HepG2 (cell line): ENCODE measurements at regions not wholly inside any gene's neighbourhood (a gene's known extent, or its start where the extent isn't known, plus 50 kb on each side); places are given as distances from the start of the nearest gene placed in this dataset.
A peak's percentile ranks its signal among the peaks of the same experiment; 100 is the strongest.

ENCODE experiments used
- ARNT ChIP-seq: fragments of 450-650 bp; IDR thresholded peaks from 2 replicates; pipeline ENCODE4 v1.6.1; 2017
- ATAD3A ChIP-seq: sonication (generic); formaldehyde crosslinking; IDR thresholded peaks from 2 replicates; pipeline ENCODE4 v1.4.0; 2020; ENCODE audit warnings: missing genetic modification reagents
- ATF1 ChIP-seq: IDR thresholded peaks from 2 replicates; pipeline ENCODE4 v1.6.1; 2016; ENCODE audit warnings: mild to moderate bottlenecking, control low read depth
- ATF7-NPFF ChIP-seq: sonication (generic); formaldehyde crosslinking; IDR thresholded peaks from 2 replicates; pipeline ENCODE4 v1.8.1; 2023; ENCODE audit warnings: mild to moderate bottlenecking, low read depth, missing genetic modification reagents, moderate library complexity
- ELF1 ChIP-seq: sonication (generic); formaldehyde crosslinking; IDR thresholded peaks from 2 replicates; pipeline ENCODE4 v1.4.0; 2020; ENCODE audit warnings: missing genetic modification reagents
- FIP1L1 ChIP-seq: fragments of 200-400 bp; formaldehyde crosslinking; IDR thresholded peaks from 2 replicates; pipeline ENCODE4 v1.6.1; 2018; ENCODE audit warnings: low read depth, mild to moderate bottlenecking, low read length, moderate library complexity, borderline replicate concordance; ENCODE audit not compliant: insufficient read depth
- HNRNPH1 ChIP-seq: fragments of 200-400 bp; formaldehyde crosslinking; optimal IDR thresholded peaks from 2 replicates; pipeline ENCODE3; 2017; ENCODE audit warnings: mild to moderate bottlenecking, low read depth, low read length
- REL ChIP-seq: sonication (generic); formaldehyde crosslinking; conservative IDR thresholded peaks from 2 replicates; pipeline ENCODE4 v1.8.0; 2022; ENCODE audit warnings: mild to moderate bottlenecking, missing genetic modification reagents, moderate library complexity
- SNAPC2 ChIP-seq: sonication (generic); formaldehyde crosslinking; IDR thresholded peaks from 2 replicates; pipeline ENCODE4 v1.8.1; 2022; ENCODE audit warnings: mild to moderate bottlenecking, missing genetic modification reagents
- SP1 ChIP-seq, 2 experiments: fragments of 450-650 bp in 1 of 2; sonication (generic) in 1 of 2; formaldehyde crosslinking in 1 of 2; IDR thresholded peaks; 2 replicates each; pipeline versions ENCODE4 v1.4.0 to v1.6.1; 2016 to 2020; ENCODE audit warnings: missing genetic modification reagents in 1 of 2
- SRSF1 ChIP-seq: fragments of 200-400 bp; formaldehyde crosslinking; optimal IDR thresholded peaks from 2 replicates; pipeline ENCODE3; 2017; ENCODE audit warnings: mild to moderate bottlenecking, low read depth, low read length, moderate library complexity
- STAG1 ChIP-seq: sonication (generic); formaldehyde crosslinking; IDR thresholded peaks from 2 replicates; pipeline ENCODE4 v1.4.0; 2020; ENCODE audit warnings: missing genetic modification reagents
- TBX2 ChIP-seq: sonication (generic); formaldehyde crosslinking; IDR thresholded peaks from 2 replicates; pipeline ENCODE4 v1.5.0; 2020; ENCODE audit warnings: missing genetic modification reagents, mild to moderate bottlenecking, borderline replicate concordance
- TCF7L2 ChIP-seq: IDR thresholded peaks from 2 replicates; pipeline ENCODE4 v1.6.1; 2011; ENCODE audit warnings: mild to moderate bottlenecking, low read depth, low read length, moderate library complexity
- ZBTB8A ChIP-seq: sonication (generic); formaldehyde crosslinking; IDR thresholded peaks from 2 replicates; pipeline ENCODE4 v1.4.0; 2020; ENCODE audit warnings: mild to moderate bottlenecking, low read depth, missing genetic modification reagents, borderline replicate concordance
- ZNF3 ChIP-seq: IDR thresholded peaks from 2 replicates; pipeline ENCODE4 v1.7.0; 2017; ENCODE audit warnings: inconsistent platforms
- ZNF44 ChIP-seq: sonication (generic); formaldehyde crosslinking; IDR thresholded peaks from 2 replicates; pipeline ENCODE4 v1.5.1; 2020; ENCODE audit warnings: mild to moderate bottlenecking, missing genetic modification reagents
- ZNF556 ChIP-seq: sonication (generic); formaldehyde crosslinking; IDR thresholded peaks from 2 replicates; pipeline ENCODE4 v1.4.0; 2020; ENCODE audit warnings: mild to moderate bottlenecking, missing genetic modification reagents, borderline replicate concordance
- ZNF720 ChIP-seq: sonication (generic); formaldehyde crosslinking; IDR thresholded peaks from 2 replicates; pipeline ENCODE4 v1.4.0; 2020; ENCODE audit warnings: missing genetic modification reagents
- ZNF737 ChIP-seq: sonication (generic); formaldehyde crosslinking; IDR thresholded peaks from 2 replicates; pipeline ENCODE4 v1.5.0; 2020; ENCODE audit warnings: missing genetic modification reagents, mild to moderate bottlenecking, borderline replicate concordance
- ZSCAN20 ChIP-seq: sonication (generic); formaldehyde crosslinking; IDR thresholded peaks from 2 replicates; pipeline ENCODE4 v1.4.0; 2020; ENCODE audit warnings: missing genetic modification reagents, mild to moderate bottlenecking, borderline replicate concordance
- TF ChIP-seq, protein P1 (sequence below): sonication (generic); formaldehyde crosslinking; IDR thresholded peaks from 2 replicates; pipeline ENCODE4 v1.4.0; 2020; ENCODE audit warnings: missing genetic modification reagents, borderline replicate concordance
- TF ChIP-seq, protein P2 (sequence below): sonication (generic); formaldehyde crosslinking; IDR thresholded peaks from 2 replicates; pipeline ENCODE4 v1.5.1; 2020; ENCODE audit warnings: mild to moderate bottlenecking, missing genetic modification reagents, moderate library complexity
- TF ChIP-seq, protein P3 (sequence below): sonication (generic); formaldehyde crosslinking; IDR thresholded peaks from 2 replicates; pipeline ENCODE4 v1.5.0; 2020; ENCODE audit warnings: missing genetic modification reagents

DNA sequence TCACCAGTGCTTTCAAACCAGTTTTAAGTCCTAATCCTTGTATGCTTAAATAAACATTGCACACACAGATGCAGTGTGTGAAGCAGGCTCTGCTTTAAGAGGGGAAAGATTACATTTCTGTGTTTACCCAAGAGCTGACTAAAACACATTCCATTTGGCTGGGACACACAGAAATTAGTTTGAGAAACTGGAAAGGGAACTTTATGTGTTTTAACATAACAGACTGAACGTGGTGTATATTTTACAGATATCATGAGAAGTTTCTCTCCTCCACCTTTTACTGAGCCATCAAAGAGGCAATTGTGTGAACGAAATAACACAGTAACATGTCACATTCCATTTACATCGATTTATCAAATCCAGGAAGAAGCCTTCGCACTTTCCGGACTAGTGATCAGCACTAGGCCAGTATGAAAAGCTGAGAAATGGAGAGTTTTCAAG, 121.8 kb downstream of the MAIP1 start (continued):
- peak; percentile 39; the same call in 1 of the 2 replicates for TF ChIP-seq ATF1 (CRISPR knock-in tag)
- no peak for TF ChIP-seq ZBTB8A (CRISPR knock-in tag)
- no peak for TF ChIP-seq ZNF720
- TF ChIP-seq, protein P1, sequence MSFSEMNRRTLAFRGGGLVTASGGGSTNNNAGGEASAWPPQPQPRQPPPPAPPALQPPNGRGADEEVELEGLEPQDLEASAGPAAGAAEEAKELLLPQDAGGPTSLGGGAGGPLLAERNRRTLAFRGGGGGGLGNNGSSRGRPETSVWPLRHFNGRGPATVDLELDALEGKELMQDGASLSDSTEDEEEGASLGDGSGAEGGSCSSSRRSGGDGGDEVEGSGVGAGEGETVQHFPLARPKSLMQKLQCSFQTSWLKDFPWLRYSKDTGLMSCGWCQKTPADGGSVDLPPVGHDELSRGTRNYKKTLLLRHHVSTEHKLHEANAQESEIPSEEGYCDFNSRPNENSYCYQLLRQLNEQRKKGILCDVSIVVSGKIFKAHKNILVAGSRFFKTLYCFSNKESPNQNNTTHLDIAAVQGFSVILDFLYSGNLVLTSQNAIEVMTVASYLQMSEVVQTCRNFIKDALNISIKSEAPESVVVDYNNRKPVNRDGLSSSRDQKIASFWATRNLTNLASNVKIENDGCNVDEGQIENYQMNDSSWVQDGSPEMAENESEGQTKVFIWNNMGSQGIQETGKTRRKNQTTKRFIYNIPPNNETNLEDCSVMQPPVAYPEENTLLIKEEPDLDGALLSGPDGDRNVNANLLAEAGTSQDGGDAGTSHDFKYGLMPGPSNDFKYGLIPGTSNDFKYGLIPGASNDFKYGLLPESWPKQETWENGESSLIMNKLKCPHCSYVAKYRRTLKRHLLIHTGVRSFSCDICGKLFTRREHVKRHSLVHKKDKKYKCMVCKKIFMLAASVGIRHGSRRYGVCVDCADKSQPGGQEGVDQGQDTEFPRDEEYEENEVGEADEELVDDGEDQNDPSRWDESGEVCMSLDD (CRISPR knock-in tag) = no peak
- no peak for TF ChIP-seq ZSCAN20 (CRISPR knock-in tag)
- TF ChIP-seq ZNF3 (CRISPR knock-in tag) = no peak
- TF ChIP-seq STAG1 (CRISPR knock-in tag) = no peak
- peak; percentile 67; the same call in 1 of the 2 replicates for TF ChIP-seq ELF1 (CRISPR knock-in tag)
- TF ChIP-seq SRSF1 = no peak
- TF ChIP-seq ZNF737 = no peak
- TF ChIP-seq, protein P2, sequence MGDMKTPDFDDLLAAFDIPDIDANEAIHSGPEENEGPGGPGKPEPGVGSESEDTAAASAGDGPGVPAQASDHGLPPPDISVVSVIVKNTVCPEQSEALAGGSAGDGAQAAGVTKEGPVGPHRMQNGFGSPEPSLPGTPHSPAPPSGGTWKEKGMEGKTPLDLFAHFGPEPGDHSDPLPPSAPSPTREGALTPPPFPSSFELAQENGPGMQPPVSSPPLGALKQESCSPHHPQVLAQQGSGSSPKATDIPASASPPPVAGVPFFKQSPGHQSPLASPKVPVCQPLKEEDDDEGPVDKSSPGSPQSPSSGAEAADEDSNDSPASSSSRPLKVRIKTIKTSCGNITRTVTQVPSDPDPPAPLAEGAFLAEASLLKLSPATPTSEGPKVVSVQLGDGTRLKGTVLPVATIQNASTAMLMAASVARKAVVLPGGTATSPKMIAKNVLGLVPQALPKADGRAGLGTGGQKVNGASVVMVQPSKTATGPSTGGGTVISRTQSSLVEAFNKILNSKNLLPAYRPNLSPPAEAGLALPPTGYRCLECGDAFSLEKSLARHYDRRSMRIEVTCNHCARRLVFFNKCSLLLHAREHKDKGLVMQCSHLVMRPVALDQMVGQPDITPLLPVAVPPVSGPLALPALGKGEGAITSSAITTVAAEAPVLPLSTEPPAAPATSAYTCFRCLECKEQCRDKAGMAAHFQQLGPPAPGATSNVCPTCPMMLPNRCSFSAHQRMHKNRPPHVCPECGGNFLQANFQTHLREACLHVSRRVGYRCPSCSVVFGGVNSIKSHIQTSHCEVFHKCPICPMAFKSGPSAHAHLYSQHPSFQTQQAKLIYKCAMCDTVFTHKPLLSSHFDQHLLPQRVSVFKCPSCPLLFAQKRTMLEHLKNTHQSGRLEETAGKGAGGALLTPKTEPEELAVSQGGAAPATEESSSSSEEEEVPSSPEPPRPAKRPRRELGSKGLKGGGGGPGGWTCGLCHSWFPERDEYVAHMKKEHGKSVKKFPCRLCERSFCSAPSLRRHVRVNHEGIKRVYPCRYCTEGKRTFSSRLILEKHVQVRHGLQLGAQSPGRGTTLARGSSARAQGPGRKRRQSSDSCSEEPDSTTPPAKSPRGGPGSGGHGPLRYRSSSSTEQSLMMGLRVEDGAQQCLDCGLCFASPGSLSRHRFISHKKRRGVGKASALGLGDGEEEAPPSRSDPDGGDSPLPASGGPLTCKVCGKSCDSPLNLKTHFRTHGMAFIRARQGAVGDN (CRISPR knock-in tag) = no peak
- TF ChIP-seq HNRNPH1 = no peak
- 0 out of 2 replicates have a peak, but pooled peaks have one; percentile 23 for TF ChIP-seq SNAPC2 (CRISPR knock-in tag)
- no peak for TF ChIP-seq REL (CRISPR knock-in tag)
- no peak for TF ChIP-seq ATF7-NPFF (CRISPR knock-in tag)
- TF ChIP-seq TCF7L2 = no peak
- TF ChIP-seq, protein P3, sequence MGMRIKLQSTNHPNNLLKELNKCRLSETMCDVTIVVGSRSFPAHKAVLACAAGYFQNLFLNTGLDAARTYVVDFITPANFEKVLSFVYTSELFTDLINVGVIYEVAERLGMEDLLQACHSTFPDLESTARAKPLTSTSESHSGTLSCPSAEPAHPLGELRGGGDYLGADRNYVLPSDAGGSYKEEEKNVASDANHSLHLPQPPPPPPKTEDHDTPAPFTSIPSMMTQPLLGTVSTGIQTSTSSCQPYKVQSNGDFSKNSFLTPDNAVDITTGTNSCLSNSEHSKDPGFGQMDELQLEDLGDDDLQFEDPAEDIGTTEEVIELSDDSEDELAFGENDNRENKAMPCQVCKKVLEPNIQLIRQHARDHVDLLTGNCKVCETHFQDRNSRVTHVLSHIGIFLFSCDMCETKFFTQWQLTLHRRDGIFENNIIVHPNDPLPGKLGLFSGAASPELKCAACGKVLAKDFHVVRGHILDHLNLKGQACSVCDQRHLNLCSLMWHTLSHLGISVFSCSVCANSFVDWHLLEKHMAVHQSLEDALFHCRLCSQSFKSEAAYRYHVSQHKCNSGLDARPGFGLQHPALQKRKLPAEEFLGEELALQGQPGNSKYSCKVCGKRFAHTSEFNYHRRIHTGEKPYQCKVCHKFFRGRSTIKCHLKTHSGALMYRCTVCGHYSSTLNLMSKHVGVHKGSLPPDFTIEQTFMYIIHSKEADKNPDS (CRISPR knock-in tag) = no peak
- peak; percentile 95 for TF ChIP-seq TBX2 (CRISPR knock-in tag)
- TF ChIP-seq ARNT = no peak
- TF ChIP-seq SP1 (IDR thresholded peaks at IDR 0.05) = no peak
- TF ChIP-seq SP1 (CRISPR knock-in tag; IDR thresholded peaks at IDR 0.05) = no peak
- no peak for TF ChIP-seq FIP1L1
- TF ChIP-seq ZNF44 (CRISPR knock-in tag) = no peak
- no peak for TF ChIP-seq ZNF556 (CRISPR knock-in tag)
- TF ChIP-seq ATAD3A (CRISPR knock-in tag) = no peak
